Heart right ventricle (tissue), 16 donors: ENCODE measurements at regions not wholly inside any gene's neighbourhood (a gene's known extent, or its start where the extent isn't known, plus 50 kb on each side); places are given as distances from the start of the nearest gene placed in this dataset.

ENCODE experiments used
- ATAC-seq, 8 donors: fragments of 200-7000 bp; cut with Tn5 transposase; one replicate each; pipeline ENCODE4 v1.9.1; 2020; ENCODE audit warnings: mild to moderate bottlenecking in 8 of 8, moderate library complexity in 8 of 8, moderate number of reproducible peaks in 1 of 8
- DNase-seq, 2 donors: peaks; one replicate each; pipeline ENCODE4 v3.0.0-alpha.2; 2020
- H3K27ac ChIP-seq, 10 donors: fragments of 200-600 bp; sonication (generic) in 2 of 10; one replicate each; pipeline versions ENCODE4 v1.5.0 to v1.8.0; 2020 to 2022; ENCODE audit warnings: mild to moderate bottlenecking in 3 of 10
- H3K27me3 ChIP-seq, 7 donors: fragments of 200-600 bp; one replicate each; pipeline ENCODE4 v1.8.0; 2021 to 2022; ENCODE audit warnings: mild to moderate bottlenecking in 2 of 7
- H3K36me3 ChIP-seq, 9 donors: fragments of 200-600 bp; sonication (generic) in 1 of 9; one replicate each; pipeline versions ENCODE4 v1.5.0 to v1.8.0; 2020 to 2022; ENCODE audit warnings: mild to moderate bottlenecking in 2 of 9
- H3K4me1 ChIP-seq, 9 donors: fragments of 200-600 bp; sonication (generic) in 1 of 9; one replicate each; pipeline versions ENCODE4 v1.5.0 to v1.8.0; 2020 to 2022; ENCODE audit warnings: mild to moderate bottlenecking in 4 of 9
- H3K4me3 ChIP-seq, 10 donors: fragments of 200-600 bp; sonication (generic) in 2 of 10; one replicate each; pipeline versions ENCODE4 v1.5.0 to v1.8.0; 2020 to 2022; ENCODE audit warnings: mild to moderate bottlenecking in 7 of 10, moderate library complexity in 2 of 10
- H3K9me3 ChIP-seq, 11 donors: fragments of 200-600 bp in 10 of 11; sonication (generic) in 2 of 11; one replicate each; pipeline versions ENCODE4 v1.5.0 to v1.8.0; 2013 to 2022; ENCODE audit warnings: mild to moderate bottlenecking in 2 of 11, control low read depth in 1 of 11, moderate library complexity in 1 of 11
- CTCF ChIP-seq, 9 donors: fragments of 200-600 bp; sonication (generic) in 2 of 9; IDR thresholded peaks; one replicate each; pipeline versions ENCODE4 v1.5.0 to v1.8.0; 2021 to 2022; ENCODE audit warnings: antibody characterized with exemption in 9 of 9, mild to moderate bottlenecking in 5 of 9, moderate library complexity in 1 of 9
- WGBS, 2 donors: extraction: QIAGEN DNeasy Blood & Tissue Kit; methylation state at CpG; one replicate each; pipeline ENCODE4 v1.1.7; 2013; ENCODE audit warnings: inconsistent platforms in 1 of 2; 5-methylcytosine and 5-hydroxymethylcytosine counted together
- intact Hi-C, 10 donors: fragments of 100-400 bp; cut with DNase I; formaldehyde crosslinking; loops; one replicate each; pipeline versions ENCODE4 v1.11.1 to v1.14.2; 2022
- donor health status: Arrhythmogenic right ventricular cardiomyopathy.
- donor health status: ischemic (EF 13 %, LVEDD 7.1; RV severe dilation, severe dysfunction).
- donor health status: healthy with polysubstance abuse.
- donor health status: DM: no; HTN: yes; CAD: no.
- donor health status: DM: no; HTN: no; CAD: no.
- donor health status: ischemic (EF 25% LVEDD 6.9; RV normal size, moderate dysfunction).
- donor health status: ischemic (EF 25% LVEDD 5.7; RV mildly dilated, moderate dysfunction).
- donor health status: healthy.
- donor health status: DM: yes; HTN: yes; CAD: no.
- donor health status: Ischemic cardiomyopathy.
- donor health status: ischemic (EF 35%, LVEDD 5.7; RV mildly dilated, moderate dysfunction).
- donor health status: nonischemic (EF 11% LVEDD 7.7; RV severe dilation, severe dysfunction).
- donor health status: DM: yes; HTN: yes; CAD: no.
- donor health status: PGD.
- donor health status: ischemic (EF 29% LVEDD 5.4; RV normal size, mild dysfunction).
- donor health status: nonischemic (EF 23%, LVEDD 6.1; RV moderate dilation, normal function).

DNA sequence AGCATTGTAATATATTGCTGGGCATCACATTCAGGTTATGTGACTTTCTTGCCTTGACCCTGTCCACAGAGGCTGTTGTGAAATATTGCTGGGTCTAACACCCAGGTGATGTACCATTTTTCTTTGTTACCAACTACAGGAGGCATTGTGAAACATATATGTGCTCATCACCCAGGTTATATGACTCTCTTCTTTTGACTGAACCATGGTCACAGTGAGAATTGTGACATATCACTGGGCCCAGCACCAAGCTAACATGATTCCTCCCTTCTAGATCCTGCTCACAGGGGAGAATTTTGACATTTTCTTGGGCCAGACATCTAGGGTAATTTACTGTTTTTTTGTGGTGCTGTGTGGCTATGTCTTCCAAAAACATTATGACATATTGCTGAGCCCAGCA, 326.7 kb downstream of the RPS4Y2 start:
- Histone ChIP-seq H3K27ac (no peak overlapping the region), H3K4me1 (no peaks in the 10 kb centered on the region), H3K4me3 (no peak overlapping the region), H3K36me3 (no peaks in the 10 kb centered on the region), H3K9me3 (peaks cover 0 to 5% (median 0%) of the 10 kb centered on the region in 11 donors), H3K27me3 (no peaks in the 10 kb centered on the region)
- intact Hi-C loops = no loop called here
- no peak for TF ChIP-seq CTCF (IDR thresholded peaks at IDR 0.05)
- ATAC-seq = no peak
- no peak for DNase-seq

GRCh38 chrY:21091909-21092308, 336.0 kb downstream of the RPS4Y2 start:
- Histone ChIP-seq H3K27me3 (no peaks in the 10 kb centered on the region), H3K27ac (no peak overlapping the region), H3K4me3 (no peak overlapping the region), H3K9me3 (peaks cover 0 to 5% (median 0%) of the 10 kb centered on the region in 11 donors), H3K36me3 (no peaks in the 10 kb centered on the region), H3K4me1 (no peaks in the 10 kb centered on the region)
- TF ChIP-seq CTCF (IDR thresholded peaks at IDR 0.05) = no peak
- intact Hi-C loops = no loop called here
- ATAC-seq (no peak), DNase-seq (no peak)

DNA sequence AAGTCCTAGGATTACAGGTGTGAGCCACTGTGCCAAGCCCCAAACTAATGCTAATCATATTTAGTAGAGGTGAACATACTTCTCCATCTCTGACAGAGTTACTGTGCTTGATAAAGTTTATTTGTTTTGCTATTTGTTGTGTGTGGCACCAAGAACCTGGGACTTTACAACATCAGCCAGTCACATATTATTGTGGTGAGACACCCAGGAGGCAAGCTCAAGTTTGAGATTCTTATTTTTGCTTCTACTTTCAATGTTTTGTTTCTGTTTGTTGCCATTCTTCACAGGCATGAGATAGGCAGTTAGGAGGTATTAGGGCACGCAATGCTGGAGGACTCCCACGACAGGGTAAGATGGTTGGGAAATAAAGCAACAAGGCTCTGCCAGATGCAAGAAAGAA, 346.6 kb downstream of the RPS4Y2 start:
- Histone ChIP-seq H3K4me3 (no peak overlapping the region), H3K4me1 (no peaks in the 10 kb centered on the region), H3K36me3 (no peaks in the 10 kb centered on the region), H3K27me3 (no peaks in the 10 kb centered on the region), H3K9me3 (no peaks in the 10 kb centered on the region), H3K27ac (no peak overlapping the region)
- WGBS, 2 donors = 45 to 63% methylated on average over 2 of the region's 2 CpGs
- DNase-seq (no peak), ATAC-seq (no peak)
- TF ChIP-seq CTCF (IDR thresholded peaks at IDR 0.05) = no peak
- intact Hi-C loops = loop anchor here in 1 of 10 donors (10.0 kb wide), 1 partner anchor 78 kb away; no protein-coding TSS in a partner anchor

GRCh38 chrY:21103885-21104284, 348.0 kb downstream of the RPS4Y2 start:
- no peak overlapping the region for H3K27ac ChIP-seq
- intact Hi-C loops = loop anchor here in 1 of 10 donors (10.0 kb wide), 1 partner anchor 79 kb away; no protein-coding TSS in a partner anchor
- no peak overlapping the region for H3K4me3 ChIP-seq
- no peaks in the 10 kb centered on the region for H3K27me3 ChIP-seq
- DNase-seq (no peak), ATAC-seq (no peak)
- no peaks in the 10 kb centered on the region for H3K4me1 ChIP-seq
- TF ChIP-seq CTCF (IDR thresholded peaks at IDR 0.05) = no peak
- WGBS, 2 donors = 73 to 90% methylated on average over 2 of the region's 2 CpGs
- no peaks in the 10 kb centered on the region for H3K9me3 ChIP-seq
- H3K36me3 ChIP-seq = no peaks in the 10 kb centered on the region
